HG03558 (cell line): ENCODE measurements at regions not wholly inside any gene's neighbourhood (a gene's known extent, or its start where the extent isn't known, plus 50 kb on each side); places are given as distances from the start of the nearest gene placed in this dataset.

Experiments
- ATAC-seq: cut with Tn5 transposase; IDR thresholded peaks from one replicate; pipeline ENCODE4 v1.9.1; 2021; ENCODE audit warnings: moderate number of reproducible peaks; ENCODE audit not compliant: unreplicated experiment; ENCODE audit errors: extremely low read depth

- ATAC-seq, result no peak
These were observed 1149.2 kb downstream of the BRD1 start for GRCh38 chr22:48678171-48679135.

GRCh38 chr22:48677621-48678020 is 1150.1 kb downstream of the BRD1 start:
- no peak for ATAC-seq

GRCh38 chr22:48677168-48677520 is 1150.5 kb downstream of the BRD1 start:
- ATAC-seq, result no peak

- ATAC-seq, result no peak
These were observed 1151.2 kb downstream of the BRD1 start for GRCh38 chr22:48676266-48677167.

- no peak for ATAC-seq
These were observed 1151.9 kb downstream of the BRD1 start for GRCh38 chr22:48675830-48676145.

GRCh38 chr22:48675141-48675829 is 1152.4 kb downstream of the BRD1 start:
- no peak for ATAC-seq

GRCh38 chr22:48673806-48674500 is 1153.7 kb downstream of the BRD1 start:
- no peak for ATAC-seq

GRCh38 chr22:48672387-48672786 is 1155.3 kb downstream of the BRD1 start:
- no peak for ATAC-seq

GRCh38 chr22:48670731-48671130 is 1156.9 kb downstream of the BRD1 start:
- ATAC-seq, result no peak

GRCh38 chr22:48669986-48670716 is 1157.5 kb downstream of the BRD1 start:
- ATAC-seq, result no peak

- ATAC-seq, result no peak
These were observed 1158.4 kb downstream of the BRD1 start for GRCh38 chr22:48669226-48669625.

GRCh38 chr22:48667289-48667688 is 1160.4 kb downstream of the BRD1 start:
- no peak for ATAC-seq

- ATAC-seq, result no peak
These were observed 1161.1 kb downstream of the BRD1 start for GRCh38 chr22:48666620-48667019.

GRCh38 chr22:48665311-48665995 is 1162.2 kb downstream of the BRD1 start:
- ATAC-seq, result no peak

- ATAC-seq, result no peak
These were observed 1163.1 kb downstream of the BRD1 start for GRCh38 chr22:48664586-48664985.

- no peak for ATAC-seq
These were observed 1164.4 kb downstream of the BRD1 start for GRCh38 chr22:48663297-48663696.

GRCh38 chr22:48662476-48663135 is 1165.1 kb downstream of the BRD1 start:
- no peak for ATAC-seq

- ATAC-seq, result no peak
These were observed 1165.7 kb downstream of the BRD1 start for GRCh38 chr22:48661984-48662383.
